H9 (cell line): ENCODE measurements at regions not wholly inside any gene's neighbourhood (a gene's known extent, or its start where the extent isn't known, plus 50 kb on each side); places are given as distances from the start of the nearest gene placed in this dataset.

Source experiments
- DNase-seq: peaks from one replicate; pipeline ENCODE4 v3.0.0-alpha.2; 2017
- H2AFZ ChIP-seq: one replicate; pipeline ENCODE4 v1.6.1; 2013; ENCODE audit warnings: mild to moderate bottlenecking, low read length, control low read depth, moderate library complexity
- H2AK5ac ChIP-seq: 2 replicates; pipeline ENCODE4 v1.6.1; 2013; ENCODE audit warnings: low read length, control low read depth, mixed read lengths; ENCODE audit not compliant: insufficient read length
- H2BK120ac ChIP-seq: one replicate; pipeline ENCODE4 v1.6.1; 2013; ENCODE audit warnings: low read depth, mild to moderate bottlenecking, low read length, control low read depth, inconsistent platforms; ENCODE audit not compliant: poor library complexity, severe bottlenecking
- H2BK12ac ChIP-seq: 2 replicates; pipeline ENCODE4 v1.6.1; 2013; ENCODE audit warnings: low read length, control low read depth, mixed read lengths, low read depth; ENCODE audit not compliant: insufficient read length
- H2BK15ac ChIP-seq: 2 replicates; pipeline ENCODE4 v1.6.1; 2013; ENCODE audit warnings: low read depth, low read length, control low read depth
- H2BK20ac ChIP-seq: one replicate; pipeline ENCODE4 v1.6.1; 2013; ENCODE audit warnings: low read depth, mild to moderate bottlenecking, low read length, control low read depth, inconsistent platforms; ENCODE audit not compliant: poor library complexity, severe bottlenecking
- H2BK5ac ChIP-seq: 2 replicates; pipeline ENCODE4 v1.6.1; 2013; ENCODE audit warnings: low read length, control low read depth, mixed read lengths; ENCODE audit not compliant: insufficient read length
- H3K14ac ChIP-seq: 2 replicates; pipeline ENCODE4 v1.6.1; 2013; ENCODE audit warnings: low read length, control low read depth; ENCODE audit not compliant: insufficient read depth
- H3K18ac ChIP-seq: 2 replicates; pipeline ENCODE4 v1.6.1; 2013; ENCODE audit warnings: low read depth, mild to moderate bottlenecking, mixed read lengths, low read length, control low read depth; ENCODE audit not compliant: insufficient read length
- H3K23ac ChIP-seq: 2 replicates; pipeline ENCODE4 v1.6.1; 2013; ENCODE audit warnings: low read length, control low read depth, mixed read lengths, low read depth; ENCODE audit not compliant: insufficient read length
- H3K23me2 ChIP-seq: 2 replicates; pipeline ENCODE4 v1.6.1; 2013; ENCODE audit warnings: low read depth, mild to moderate bottlenecking, mixed read lengths, low read length, control low read depth; ENCODE audit not compliant: insufficient read length, poor library complexity, severe bottlenecking
- H3K27ac ChIP-seq: 2 replicates; pipeline ENCODE4 v1.5.1; 2013; ENCODE audit warnings: low read length, control low read depth, mixed read lengths, low read depth; ENCODE audit not compliant: insufficient read length
- H3K27me3 ChIP-seq: 2 replicates; pipeline ENCODE4 v1.6.1; 2013; ENCODE audit warnings: low read length, control low read depth, inconsistent platforms; ENCODE audit not compliant: insufficient read depth
- H3K4ac ChIP-seq: 2 replicates; pipeline ENCODE4 v1.6.1; 2013; ENCODE audit warnings: low read depth, mild to moderate bottlenecking, control low read depth, inconsistent platforms, low read length, moderate library complexity
- H3K4me1 ChIP-seq: 2 replicates; pipeline ENCODE4 v1.6.1; 2013; ENCODE audit warnings: low read length, control low read depth, inconsistent platforms; ENCODE audit not compliant: insufficient read depth
- H3K4me2 ChIP-seq: 2 replicates; pipeline ENCODE4 v1.6.1; 2013; ENCODE audit warnings: low read length, control low read depth, mixed read lengths; ENCODE audit not compliant: insufficient read length, insufficient read depth
- H3K56ac ChIP-seq: 2 replicates; pipeline ENCODE4 v1.6.1; 2013; ENCODE audit warnings: low read depth, mild to moderate bottlenecking, mixed read lengths, low read length, control low read depth; ENCODE audit not compliant: insufficient read length
- H3K79me1 ChIP-seq: 2 replicates; pipeline ENCODE4 v1.6.1; 2013; ENCODE audit warnings: low read depth, mild to moderate bottlenecking, moderate library complexity, low read length, control low read depth, inconsistent platforms; ENCODE audit not compliant: insufficient read depth, poor library complexity, severe bottlenecking
- H3K79me2 ChIP-seq: 2 replicates; pipeline ENCODE4 v1.6.1; 2013; ENCODE audit warnings: low read length, control low read depth, inconsistent platforms; ENCODE audit not compliant: insufficient read depth
- H3K9ac ChIP-seq: 2 replicates; pipeline ENCODE4 v1.6.1; 2013; ENCODE audit warnings: low read length, control low read depth, mixed read lengths; ENCODE audit not compliant: insufficient read length; ENCODE audit errors: extremely low read depth
- H3K9me3 ChIP-seq: one replicate; pipeline ENCODE4 v1.6.1; 2013; ENCODE audit warnings: low read depth, low read length, inconsistent platforms; ENCODE audit not compliant: control insufficient read depth
- H3T11ph ChIP-seq: one replicate; pipeline ENCODE4 v1.6.1; 2013; ENCODE audit warnings: mild to moderate bottlenecking, low read length, control low read depth, inconsistent platforms
- H4K20me1 ChIP-seq: one replicate; pipeline ENCODE4 v1.6.1; 2013; ENCODE audit not compliant: control insufficient read depth, insufficient read length, insufficient read depth
- H4K5ac ChIP-seq: 2 replicates; pipeline ENCODE4 v1.6.1; 2013; ENCODE audit warnings: low read depth, mild to moderate bottlenecking, mixed read lengths, low read length, control low read depth; ENCODE audit not compliant: insufficient read length
- H4K8ac ChIP-seq: replicated peaks from 2 replicates; pipeline ENCODE4 v1.6.1; 2013; ENCODE audit warnings: low read length, control low read depth, mixed read lengths, low read depth; ENCODE audit not compliant: insufficient read length
- H4K91ac ChIP-seq: 2 replicates; pipeline ENCODE4 v1.6.1; 2013; ENCODE audit warnings: low read depth, mild to moderate bottlenecking, moderate library complexity, mixed read lengths, low read length, control low read depth; ENCODE audit not compliant: insufficient read length
- H3K27ac Mint-ChIP-seq, 3 experiments: 2 replicates in 2 of 3; 3 replicates in 1 of 3; pipeline ENCODE4 v1.8.0; 2020 to 2021; ENCODE audit warnings: mixed read lengths in 3 of 3, mild to moderate bottlenecking in 1 of 3, moderate library complexity in 1 of 3
- H3K27me3 Mint-ChIP-seq: 2 replicates; pipeline ENCODE4 v1.8.0; 2021; ENCODE audit warnings: low read depth, mild to moderate bottlenecking, moderate library complexity, mixed read lengths
- H3K36me3 Mint-ChIP-seq, 3 experiments: 2 replicates in 2 of 3; 3 replicates in 1 of 3; pipeline ENCODE4 v1.8.0; 2020 to 2021; ENCODE audit warnings: low read depth in 3 of 3, mixed read lengths in 3 of 3; ENCODE audit not compliant: insufficient read depth in 1 of 3
- H3K4me1 Mint-ChIP-seq, 2 experiments: 2 replicates each; pipeline ENCODE4 v1.8.0; 2020; ENCODE audit warnings: mixed read lengths in 2 of 2
- H3K4me3 Mint-ChIP-seq, 2 experiments: 2 replicates in 1 of 2; 3 replicates in 1 of 2; pipeline ENCODE4 v1.8.0; 2020 to 2021; ENCODE audit warnings: mild to moderate bottlenecking in 2 of 2, mixed read lengths in 2 of 2, moderate library complexity in 1 of 2
- H3K9me3 Mint-ChIP-seq, 2 experiments: 2 replicates in 1 of 2; 3 replicates in 1 of 2; pipeline ENCODE4 v1.8.0; 2020; ENCODE audit warnings: mild to moderate bottlenecking in 2 of 2, mixed read lengths in 2 of 2, moderate library complexity in 1 of 2
- CTCF ChIP-seq: fragments of 200-600 bp; sonication (generic); conservative IDR thresholded peaks from 3 replicates; pipeline ENCODE4 v1.8.0; 2021; ENCODE audit warnings: antibody characterized with exemption, mild to moderate bottlenecking
- WGBS: extraction: QIAGEN DNeasy Blood & Tissue Kit; methylation state at CpG from one replicate; pipeline ENCODE4 v1.1.7; 2013; ENCODE audit warnings: missing lambda C conversion rate, low lambda C conversion rate, mixed read lengths; ENCODE audit not compliant: insufficient read length; ENCODE audit errors: extremely low coverage; 5-methylcytosine and 5-hydroxymethylcytosine counted together

GRCh38 chr2:116810645-116811044, 1003.8 kb upstream of the DDX18 start:
- Histone ChIP-seq H3K56ac (no peak overlapping the region), H4K20me1 (no peaks in the 10 kb centered on the region), H3K79me2 (no peaks in the 10 kb centered on the region), H3K4me1 (no peaks in the 10 kb centered on the region), H3K23me2 (no peaks in the 10 kb centered on the region), H2BK15ac (no peak overlapping the region), H2BK12ac (no peak overlapping the region), H3K27ac (no peak overlapping the region), H3K14ac (no peak overlapping the region), H2BK120ac (no peak overlapping the region), H3K9me3 (no peaks in the 10 kb centered on the region), H4K91ac (no peak overlapping the region), H3K9ac (no peak overlapping the region), H2BK20ac (no peak overlapping the region), H3K4me2 (no peak overlapping the region), H2AK5ac (no peak overlapping the region), H3K4ac (no peak overlapping the region), H4K5ac (no peak overlapping the region), H2AFZ (no peak overlapping the region), H3K79me1 (no peaks in the 10 kb centered on the region), H3T11ph (no peak overlapping the region), H3K18ac (no peak overlapping the region), H4K8ac (no peak overlapping the region), H3K27me3 (no peaks in the 10 kb centered on the region), H2BK5ac (no peak overlapping the region), H3K23ac (no peak overlapping the region)
- no peaks in the 10 kb centered on the region for H3K36me3 Mint-ChIP-seq
- no peaks in the 10 kb centered on the region for H3K9me3 Mint-ChIP-seq
- H3K27me3 Mint-ChIP-seq, result no peaks in the 10 kb centered on the region
- H3K27ac Mint-ChIP-seq, result no peak overlapping the region
- H3K4me3 Mint-ChIP-seq, result no peak overlapping the region
- no peak for TF ChIP-seq CTCF
- no CpG with 5 or more reads among the region's 1 CpG for whole genome bisulfite sequencing
- DNase-seq, result no peak
- H3K4me1 Mint-ChIP-seq, result no peaks in the 10 kb centered on the region
